Upper lobe of right lung (tissue), 1 donor: ENCODE measurements at regions not wholly inside any gene's neighbourhood (a gene's known extent, or its start where the extent isn't known, plus 50 kb on each side); places are given as distances from the start of the nearest gene placed in this dataset.

ENCODE experiments used
- ATAC-seq: fragments of 200-7000 bp; cut with Tn5 transposase; one replicate; pipeline ENCODE4 v1.9.1; 2020; ENCODE audit warnings: mild to moderate bottlenecking, moderate library complexity
- DNase-seq: peaks from one replicate; pipeline ENCODE4 v3.0.0-alpha.2; 2020
- H3K27ac ChIP-seq: fragments of 200-600 bp; one replicate; pipeline ENCODE4 v1.8.0; 2022
- H3K27me3 ChIP-seq: fragments of 200-600 bp; one replicate; pipeline ENCODE4 v1.8.0; 2022; ENCODE audit warnings: mild to moderate bottlenecking
- H3K36me3 ChIP-seq: fragments of 200-600 bp; one replicate; pipeline ENCODE4 v1.8.0; 2022
- H3K4me1 ChIP-seq: fragments of 200-600 bp; one replicate; pipeline ENCODE4 v1.8.0; 2022
- H3K4me3 ChIP-seq: fragments of 200-600 bp; one replicate; pipeline ENCODE4 v1.8.0; 2022; ENCODE audit warnings: mild to moderate bottlenecking
- H3K9me3 ChIP-seq: fragments of 200-600 bp; one replicate; pipeline ENCODE4 v1.8.0; 2022
- CTCF ChIP-seq: fragments of 200-600 bp; IDR thresholded peaks from one replicate; pipeline ENCODE4 v1.8.0; 2022; ENCODE audit warnings: antibody characterized with exemption
- intact Hi-C: fragments of 100-400 bp; cut with DNase I; formaldehyde crosslinking; loops from one replicate; pipeline ENCODE4 v1.11.0; 2022
- donor health status: DM: no; HTN: yes; CAD: no; lungs with severe emphysema.

GRCh38 chr6:138690975-138691594 lies 82.5 kb upstream of the CCDC28A start:
- no peak for TF ChIP-seq CTCF
- Histone ChIP-seq H3K27me3 (no peaks in the 10 kb centered on the region), H3K4me3 (peak overlapping the region; percentile 69), H3K4me1 (no peaks in the 10 kb centered on the region), H3K9me3 (no peaks in the 10 kb centered on the region), H3K36me3 (no peaks in the 10 kb centered on the region), H3K27ac (no peak overlapping the region)
- intact Hi-C loops = no loop called here
- no peak for DNase-seq
- ATAC-seq = no peak

GRCh38 chr6:138691595-138692057 lies 81.9 kb upstream of the CCDC28A start:
- H3K4me3 ChIP-seq = peak overlapping the region; percentile 69
- H3K27me3 ChIP-seq = no peaks in the 10 kb centered on the region
- no peak for TF ChIP-seq CTCF
- DNase-seq = no peak
- no peaks in the 10 kb centered on the region for H3K4me1 ChIP-seq
- no peaks in the 10 kb centered on the region for H3K36me3 ChIP-seq
- intact Hi-C loops = no loop called here
- H3K27ac ChIP-seq = no peak overlapping the region
- ATAC-seq = no peak
- no peaks in the 10 kb centered on the region for H3K9me3 ChIP-seq

GRCh38 chr6:138692058-138692977 lies 81.3 kb upstream of the CCDC28A start:
- Histone ChIP-seq H3K4me3 (peak overlapping the region; percentile 69), H3K4me1 (no peaks in the 10 kb centered on the region), H3K27me3 (no peaks in the 10 kb centered on the region), H3K36me3 (no peaks in the 10 kb centered on the region), H3K27ac (peak overlapping the region; percentile 72), H3K9me3 (no peaks in the 10 kb centered on the region)
- peak; percentile 91 for DNase-seq
- intact Hi-C loops = no loop called here
- TF ChIP-seq CTCF = peak; percentile 85
- ATAC-seq = peak; percentile 87

- ATAC-seq = peak; percentile 88
- Histone ChIP-seq H3K9me3 (no peaks in the 10 kb centered on the region), H3K36me3 (no peaks in the 10 kb centered on the region), H3K4me1 (no peaks in the 10 kb centered on the region), H3K27me3 (no peaks in the 10 kb centered on the region), H3K4me3 (peak overlapping the region; percentile 69), H3K27ac (peak overlapping the region; percentile 72)
- intact Hi-C loops = no loop called here
- no peak for TF ChIP-seq CTCF
- peak; percentile 90 for DNase-seq
Measured at GRCh38 chr6:138692978-138693909, 80.3 kb upstream of the CCDC28A start.

GRCh38 chr6:138695193-138695592 lies 78.4 kb upstream of the CCDC28A start:
- Histone ChIP-seq H3K36me3 (no peaks in the 10 kb centered on the region), H3K4me1 (no peaks in the 10 kb centered on the region), H3K4me3 (no peak overlapping the region), H3K27ac (no peak overlapping the region), H3K27me3 (no peaks in the 10 kb centered on the region), H3K9me3 (no peaks in the 10 kb centered on the region)
- intact Hi-C loops = no loop called here
- ATAC-seq = no peak
- no peak for TF ChIP-seq CTCF
- DNase-seq = no peak
